NCI-H460 (cell line): ENCODE measurements at regions not wholly inside any gene's neighbourhood (a gene's known extent, or its start where the extent isn't known, plus 50 kb on each side); places are given as distances from the start of the nearest gene placed in this dataset.
"Not testable (repeated sequence)": the region's sequence is repeated elsewhere in the genome, so short reads cannot be mapped to it uniquely, and the experiment has no call there.

Experiments used
- DNase-seq: peaks from one replicate; pipeline ENCODE4 v3.0.0-alpha.2; 2016; ENCODE audit warnings: low read depth; ENCODE audit errors: extremely low read depth

- DNase-seq, result no peak
Observed at GRCh38 chr5:117761186-117761585, 1186.6 kb upstream of the SEMA6A start.

- no peak for DNase-seq
Observed at GRCh38 chr5:117759849-117760499, 1185.4 kb upstream of the SEMA6A start.

GRCh38 chr5:117752403-117752802 lies 1177.8 kb upstream of the SEMA6A start:
- DNase-seq, result no peak

- no peak for DNase-seq
Observed at GRCh38 chr5:117748336-117748735, 1173.7 kb upstream of the SEMA6A start.

GRCh38 chr5:117743337-117743736 lies 1168.7 kb upstream of the SEMA6A start:
- DNase-seq, result no peak

GRCh38 chr5:117741655-117742206 lies 1167.1 kb upstream of the SEMA6A start:
- no peak for DNase-seq

- DNase-seq, result no peak
Observed at GRCh38 chr5:117740268-117740667, 1165.6 kb upstream of the SEMA6A start.

- DNase-seq, result no peak
Observed at GRCh38 chr5:117738571-117738970, 1163.9 kb upstream of the SEMA6A start.

- DNase-seq, result no peak
Observed at GRCh38 chr5:117736698-117737097, 1162.1 kb upstream of the SEMA6A start.

GRCh38 chr5:117734056-117734455 lies 1159.4 kb upstream of the SEMA6A start:
- no peak for DNase-seq

- DNase-seq, result no peak
Observed at GRCh38 chr5:117733051-117733450, 1158.4 kb upstream of the SEMA6A start.

- no peak for DNase-seq
Observed at GRCh38 chr5:117732264-117732663, 1157.6 kb upstream of the SEMA6A start.

GRCh38 chr5:117731446-117731845 lies 1156.8 kb upstream of the SEMA6A start:
- no peak for DNase-seq

- not testable (repeated sequence) for DNase-seq
Observed at GRCh38 chr5:117720784-117721183, 1146.2 kb upstream of the SEMA6A start.

GRCh38 chr5:117719413-117719812 lies 1144.8 kb upstream of the SEMA6A start:
- no peak for DNase-seq

GRCh38 chr5:117713585-117714198 lies 1139.1 kb upstream of the SEMA6A start:
- DNase-seq, result no peak

GRCh38 chr5:117701062-117701461 lies 1126.4 kb upstream of the SEMA6A start:
- no peak for DNase-seq

- no peak for DNase-seq
Observed at GRCh38 chr5:117692606-117693005, 1118.0 kb upstream of the SEMA6A start.

GRCh38 chr5:117691081-117691870 lies 1116.7 kb upstream of the SEMA6A start:
- no peak for DNase-seq

GRCh38 chr5:117690612-117691011 lies 1116.0 kb upstream of the SEMA6A start:
- no peak for DNase-seq

GRCh38 chr5:117686926-117687325 lies 1112.3 kb upstream of the SEMA6A start:
- DNase-seq, result no peak

GRCh38 chr5:117682416-117682815 lies 1107.8 kb upstream of the SEMA6A start:
- no peak for DNase-seq
